HepG2 (cell line): ENCODE measurements at regions not wholly inside any gene's neighbourhood (a gene's known extent, or its start where the extent isn't known, plus 50 kb on each side); places are given as distances from the start of the nearest gene placed in this dataset.
"Not testable (repeated sequence)": the region's sequence is repeated elsewhere in the genome, so short reads cannot be mapped to it uniquely, and the experiment has no call there.

Source experiments
- ATAC-seq: fragments of 200-7000 bp; cut with Tn5 transposase; 3 replicates; pipeline ENCODE4 v1.9.1; 2020; ENCODE audit warnings: mild to moderate bottlenecking, moderate library complexity
- BruUV-seq: library from RNA; stranded (reverse); fragments of 400-500 nt; replicated peaks from 2 replicates; lab custom pipeline; 2021; lab: Mats Ljungman, UMichigan
- CTCF ChIA-PET: fragments of 300-600 bp; formaldehyde crosslinking; extraction: SDS; loops from one replicate; lab custom pipeline; 2021; ENCODE audit warnings: low total read pairs, inconsistent platforms, low intra/inter-chr PET ratio; lab: Yijun Ruan, JAX
- POLR2A ChIA-PET: fragments of 350-600 bp; sonication (Branson Sonifier 250); formaldehyde crosslinking; loops from one replicate; lab custom pipeline; 2020; ENCODE audit warnings: antibody characterized with exemption, inconsistent platforms; lab: Yijun Ruan, JAX
- DNase-seq: peaks from one replicate; pipeline ENCODE4 v3.0.0-alpha.2; 2015; ENCODE audit warnings: low spot score
- FAIRE-seq: peaks from 3 replicates; lab custom pipeline; 2011; peaks lifted over from hg19 to GRCh38; lab: Jason Lieb, UNC
- H2AFZ ChIP-seq: one replicate; pipeline ENCODE4 v1.6.1; 2011; ENCODE audit warnings: low read length, inconsistent platforms
- H3K27ac ChIP-seq: fragments of 300-600 bp; 3 replicates; pipeline ENCODE4 v1.8.0; 2011; ENCODE audit warnings: mixed run types, mild to moderate bottlenecking, mixed read lengths, low read length, inconsistent platforms; ENCODE audit not compliant: insufficient read depth; ENCODE audit errors: extremely low read length
- H3K27me3 ChIP-seq, 2 experiments: fragments of 200-600 bp in 1 of 2; 2 replicates in 1 of 2; 3 replicates in 1 of 2; pipeline versions ENCODE4 v1.6.0 to v1.8.0; 2011; ENCODE audit warnings: low read length in 2 of 2, mild to moderate bottlenecking in 2 of 2, moderate library complexity in 2 of 2, inconsistent platforms in 1 of 2; ENCODE audit not compliant: insufficient read depth in 2 of 2, control insufficient read depth in 1 of 2
- H3K36me3 ChIP-seq, 2 experiments: fragments of 200-600 bp in 1 of 2; replicated peaks in 1 of 2; 2 replicates in 1 of 2; 3 replicates in 1 of 2; pipeline versions ENCODE4 v1.5.1 to v1.8.0; 2011; ENCODE audit warnings: low read length in 2 of 2, inconsistent platforms in 1 of 2; ENCODE audit not compliant: insufficient read depth in 2 of 2, control insufficient read depth in 1 of 2
- H3K4me1 ChIP-seq: 2 replicates; pipeline ENCODE4 v1.5.1; 2012; ENCODE audit warnings: low read length, inconsistent platforms; ENCODE audit not compliant: insufficient read depth
- H3K4me2 ChIP-seq: 2 replicates; pipeline ENCODE4 v1.6.0; 2011; ENCODE audit warnings: low read depth, low read length, inconsistent platforms
- H3K4me3 ChIP-seq, 3 experiments: fragments of 200-600 bp in 1 of 3; sonication (generic), shearing (Covaris generic) in 1 of 3; replicated peaks in 1 of 3; 2 replicates each; pipeline ENCODE4 v1.5.1; 2011 to 2016; ENCODE audit warnings: low read length in 3 of 3, inconsistent platforms in 2 of 3, low read depth in 2 of 3, mild to moderate bottlenecking in 2 of 3, control low read depth in 1 of 3, mixed read lengths in 1 of 3; ENCODE audit not compliant: insufficient read depth in 1 of 3
- H3K79me2 ChIP-seq: one replicate; pipeline ENCODE4 v1.6.1; 2011; ENCODE audit warnings: low read length, inconsistent platforms; ENCODE audit not compliant: insufficient read depth
- H3K9ac ChIP-seq: 2 replicates; pipeline ENCODE4 v1.6.0; 2011; ENCODE audit warnings: mild to moderate bottlenecking, low read depth, low read length, inconsistent platforms; ENCODE audit not compliant: insufficient read depth
- H3K9me3 ChIP-seq: 2 replicates; pipeline ENCODE4 v1.5.1; 2012; ENCODE audit warnings: mild to moderate bottlenecking, low read length
- H4K20me1 ChIP-seq: 2 replicates; pipeline ENCODE4 v1.6.0; 2011; ENCODE audit warnings: inconsistent platforms, mild to moderate bottlenecking, low read length, moderate library complexity; ENCODE audit not compliant: insufficient read depth
- BCL3 ChIP-seq: sonication (generic); formaldehyde crosslinking; IDR thresholded peaks from 2 replicates; pipeline ENCODE4 v1.5.1; 2020; ENCODE audit warnings: mild to moderate bottlenecking, missing genetic modification reagents, moderate library complexity
- FOXJ3 ChIP-seq: sonication (generic); formaldehyde crosslinking; IDR thresholded peaks from 2 replicates; pipeline ENCODE4 v1.4.0; 2020; ENCODE audit warnings: missing genetic modification reagents, mild to moderate bottlenecking, borderline replicate concordance
- HDAC1 ChIP-seq: sonication (generic); formaldehyde crosslinking; IDR thresholded peaks from 2 replicates; pipeline ENCODE4 v1.5.1; 2020; ENCODE audit warnings: mild to moderate bottlenecking, missing genetic modification reagents
- KLF11 ChIP-seq: IDR thresholded peaks from 2 replicates; pipeline ENCODE4 v1.6.1; 2016; ENCODE audit warnings: missing compliant biosample characterization
- RARA ChIP-seq: IDR thresholded peaks from 2 replicates; pipeline ENCODE4 v1.6.1; 2016; ENCODE audit warnings: missing genetic modification reagents, missing compliant biosample characterization
- SATB2 ChIP-seq: sonication (generic); formaldehyde crosslinking; IDR thresholded peaks from 2 replicates; pipeline ENCODE4 v1.5.0; 2020; ENCODE audit warnings: missing genetic modification reagents
- TBP ChIP-seq: sonication (generic); formaldehyde crosslinking; IDR thresholded peaks from 2 replicates; pipeline ENCODE4 v1.5.0; 2020; ENCODE audit warnings: missing genetic modification reagents
- ZNF292 ChIP-seq: sonication (generic); formaldehyde crosslinking; IDR thresholded peaks from 2 replicates; pipeline ENCODE4 v1.8.1; 2022; ENCODE audit warnings: mild to moderate bottlenecking, low read depth, missing genetic modification reagents, borderline replicate concordance
- ZNF570 ChIP-seq: sonication (generic); formaldehyde crosslinking; IDR thresholded peaks from 2 replicates; pipeline ENCODE4 v1.4.0; 2020; ENCODE audit warnings: mild to moderate bottlenecking, missing genetic modification reagents, borderline replicate concordance
- ZNF83 ChIP-seq: sonication (generic); formaldehyde crosslinking; IDR thresholded peaks from 2 replicates; pipeline ENCODE4 v1.4.0; 2020; ENCODE audit warnings: missing genetic modification reagents, mild to moderate bottlenecking, borderline replicate concordance
- WGBS: methylation state at CpG from one replicate; pipeline ENCODE4 v1.1.6; 2017; ENCODE audit warnings: low lambda C conversion rate; 5-methylcytosine and 5-hydroxymethylcytosine counted together
- in situ Hi-C: cut with HindIII; loops from 2 replicates; pipeline ENCODE4 v1.10.0; 2017; ENCODE audit warnings: low pct_unique_long_range_greater_than_20kb; ENCODE audit not compliant: extremely low pct_ligation_motif_present
- intact Hi-C: fragments of 100-400 bp; cut with micrococcal nuclease; formaldehyde crosslinking; loops from one replicate; pipeline ENCODE4 v1.10.0; 2022; ENCODE audit not compliant: unreplicated experiment
- TF ChIP-seq, protein P1 (sequence below): sonication (generic); formaldehyde crosslinking; IDR thresholded peaks from 2 replicates; pipeline ENCODE4 v1.5.0; 2020; ENCODE audit warnings: missing genetic modification reagents
- TF ChIP-seq, protein P2 (sequence below): sonication (generic); formaldehyde crosslinking; IDR thresholded peaks from 2 replicates; pipeline ENCODE4 v1.4.0; 2020; ENCODE audit warnings: missing genetic modification reagents, mild to moderate bottlenecking, borderline replicate concordance
- TF ChIP-seq, protein P3 (sequence below): sonication (generic); formaldehyde crosslinking; IDR thresholded peaks from 2 replicates; pipeline ENCODE4 v1.4.0; 2020; ENCODE audit warnings: missing genetic modification reagents

- H3K9ac ChIP-seq, H3K9me3 ChIP-seq, H3K27ac ChIP-seq, DNase-seq, H4K20me1 ChIP-seq, in situ Hi-C loops, POLR2A ChIA-PET, BruUV-seq, H3K4me1 ChIP-seq, CTCF ChIA-PET, H3K36me3 ChIP-seq, H2AFZ ChIP-seq, H3K4me3 ChIP-seq, intact Hi-C loops, FAIRE-seq, H3K79me2 ChIP-seq, H3K4me2 ChIP-seq, ATAC-seq: not testable (repeated sequence)
- H3K27me3 ChIP-seq: peaks cover 0 to 23% of the 10 kb centered on the region in 2 experiments; a peak in 2 of 5 replicates
- WGBS: 33% methylated on average over 3 of the region's 3 CpGs
These were observed 54.8 kb upstream of the ZNF30 start for GRCh38 chr19:34871911-34872310.

DNA sequence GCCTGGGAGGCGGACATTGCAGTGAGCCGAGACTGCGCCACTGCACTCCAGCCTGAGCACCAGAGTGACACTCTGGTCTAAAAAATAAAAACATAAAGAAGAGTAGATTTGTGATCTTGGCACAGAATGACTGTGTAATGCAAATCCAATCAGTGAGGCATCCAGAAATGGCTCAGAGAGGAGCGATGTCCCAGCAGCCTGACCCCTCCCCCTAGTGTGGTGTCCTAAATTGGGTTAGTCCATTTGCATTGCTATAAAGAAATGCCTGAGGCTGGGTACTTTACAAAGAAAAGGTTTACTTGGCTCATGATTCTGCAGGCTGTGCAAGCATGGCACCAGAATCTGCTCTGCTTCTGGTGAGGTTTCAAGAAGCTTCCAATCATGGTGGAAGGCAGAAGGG is 59.1 kb upstream of the ZNF30 start:
- CTCF ChIA-PET: no interaction called here
- POLR2A ChIA-PET: no interaction called here
- in situ Hi-C loops: no loop called here
- TF ChIP-seq SATB2 (CRISPR knock-in tag): no peak
- TF ChIP-seq KLF11 (CRISPR knock-in tag): no peak
- no peak for TF ChIP-seq BCL3
- TF ChIP-seq, protein P1, sequence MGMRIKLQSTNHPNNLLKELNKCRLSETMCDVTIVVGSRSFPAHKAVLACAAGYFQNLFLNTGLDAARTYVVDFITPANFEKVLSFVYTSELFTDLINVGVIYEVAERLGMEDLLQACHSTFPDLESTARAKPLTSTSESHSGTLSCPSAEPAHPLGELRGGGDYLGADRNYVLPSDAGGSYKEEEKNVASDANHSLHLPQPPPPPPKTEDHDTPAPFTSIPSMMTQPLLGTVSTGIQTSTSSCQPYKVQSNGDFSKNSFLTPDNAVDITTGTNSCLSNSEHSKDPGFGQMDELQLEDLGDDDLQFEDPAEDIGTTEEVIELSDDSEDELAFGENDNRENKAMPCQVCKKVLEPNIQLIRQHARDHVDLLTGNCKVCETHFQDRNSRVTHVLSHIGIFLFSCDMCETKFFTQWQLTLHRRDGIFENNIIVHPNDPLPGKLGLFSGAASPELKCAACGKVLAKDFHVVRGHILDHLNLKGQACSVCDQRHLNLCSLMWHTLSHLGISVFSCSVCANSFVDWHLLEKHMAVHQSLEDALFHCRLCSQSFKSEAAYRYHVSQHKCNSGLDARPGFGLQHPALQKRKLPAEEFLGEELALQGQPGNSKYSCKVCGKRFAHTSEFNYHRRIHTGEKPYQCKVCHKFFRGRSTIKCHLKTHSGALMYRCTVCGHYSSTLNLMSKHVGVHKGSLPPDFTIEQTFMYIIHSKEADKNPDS (CRISPR knock-in tag): no peak
- TF ChIP-seq RARA (CRISPR knock-in tag): no peak
- TF ChIP-seq, protein P2, sequence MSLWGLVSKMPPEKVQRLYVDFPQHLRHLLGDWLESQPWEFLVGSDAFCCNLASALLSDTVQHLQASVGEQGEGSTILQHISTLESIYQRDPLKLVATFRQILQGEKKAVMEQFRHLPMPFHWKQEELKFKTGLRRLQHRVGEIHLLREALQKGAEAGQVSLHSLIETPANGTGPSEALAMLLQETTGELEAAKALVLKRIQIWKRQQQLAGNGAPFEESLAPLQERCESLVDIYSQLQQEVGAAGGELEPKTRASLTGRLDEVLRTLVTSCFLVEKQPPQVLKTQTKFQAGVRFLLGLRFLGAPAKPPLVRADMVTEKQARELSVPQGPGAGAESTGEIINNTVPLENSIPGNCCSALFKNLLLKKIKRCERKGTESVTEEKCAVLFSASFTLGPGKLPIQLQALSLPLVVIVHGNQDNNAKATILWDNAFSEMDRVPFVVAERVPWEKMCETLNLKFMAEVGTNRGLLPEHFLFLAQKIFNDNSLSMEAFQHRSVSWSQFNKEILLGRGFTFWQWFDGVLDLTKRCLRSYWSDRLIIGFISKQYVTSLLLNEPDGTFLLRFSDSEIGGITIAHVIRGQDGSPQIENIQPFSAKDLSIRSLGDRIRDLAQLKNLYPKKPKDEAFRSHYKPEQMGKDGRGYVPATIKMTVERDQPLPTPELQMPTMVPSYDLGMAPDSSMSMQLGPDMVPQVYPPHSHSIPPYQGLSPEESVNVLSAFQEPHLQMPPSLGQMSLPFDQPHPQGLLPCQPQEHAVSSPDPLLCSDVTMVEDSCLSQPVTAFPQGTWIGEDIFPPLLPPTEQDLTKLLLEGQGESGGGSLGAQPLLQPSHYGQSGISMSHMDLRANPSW (CRISPR knock-in tag): no peak
- TF ChIP-seq, protein P3, sequence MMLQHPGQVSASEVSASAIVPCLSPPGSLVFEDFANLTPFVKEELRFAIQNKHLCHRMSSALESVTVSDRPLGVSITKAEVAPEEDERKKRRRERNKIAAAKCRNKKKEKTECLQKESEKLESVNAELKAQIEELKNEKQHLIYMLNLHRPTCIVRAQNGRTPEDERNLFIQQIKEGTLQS (CRISPR knock-in tag): no peak
- no peak for TF ChIP-seq HDAC1 (CRISPR knock-in tag)
- no peak for TF ChIP-seq ZNF292 (CRISPR knock-in tag)
- no peak for TF ChIP-seq FOXJ3
- TF ChIP-seq ZNF83: no peak
- no peak for TF ChIP-seq TBP
- TF ChIP-seq ZNF570 (CRISPR knock-in tag): no peak

More for the DNA sequence above, 59.1 kb upstream of the ZNF30 start:
- no peak for ATAC-seq
- Histone ChIP-seq H3K4me1 (no peaks in the 10 kb centered on the region), H3K36me3 (no peaks in the 10 kb centered on the region), H4K20me1 (no peaks in the 10 kb centered on the region), H3K4me2 (no peak overlapping the region), H3K79me2 (no peaks in the 10 kb centered on the region), H3K27ac (no peak overlapping the region), H3K4me3 (no peak overlapping the region), H3K27me3 (peaks cover 0 to 10% of the 10 kb centered on the region in 2 experiments; a peak in 1 of 5 replicates), H3K9me3 (no peaks in the 10 kb centered on the region), H3K9ac (no peak overlapping the region), H2AFZ (no peak overlapping the region)
- intact Hi-C loops: no loop called here
- BruUV-seq: no TSS peak
- WGBS: 83% methylated on average over 4 of the region's 4 CpGs
- no peak for FAIRE-seq
- DNase-seq: no peak
